Epithelial cell of esophagus (primary cell): ENCODE measurements at regions not wholly inside any gene's neighbourhood (a gene's known extent, or its start where the extent isn't known, plus 50 kb on each side); places are given as distances from the start of the nearest gene placed in this dataset.

Experiments used
- DNase-seq: peaks from one replicate; pipeline ENCODE4 v3.0.0; 2010; ENCODE audit warnings: low read depth
- H3K4me3 ChIP-seq: 2 replicates; pipeline ENCODE4 v1.5.1; 2011; ENCODE audit warnings: mild to moderate bottlenecking, low read length, control low read depth
- TF ChIP-seq, protein P1 (sequence below): IDR thresholded peaks from 2 replicates; pipeline ENCODE4 v1.5.1; 2011; ENCODE audit warnings: low read depth, mild to moderate bottlenecking, low read length, control low read depth, inconsistent platforms; ENCODE audit not compliant: insufficient read depth; ENCODE audit errors: missing control alignments

DNA sequence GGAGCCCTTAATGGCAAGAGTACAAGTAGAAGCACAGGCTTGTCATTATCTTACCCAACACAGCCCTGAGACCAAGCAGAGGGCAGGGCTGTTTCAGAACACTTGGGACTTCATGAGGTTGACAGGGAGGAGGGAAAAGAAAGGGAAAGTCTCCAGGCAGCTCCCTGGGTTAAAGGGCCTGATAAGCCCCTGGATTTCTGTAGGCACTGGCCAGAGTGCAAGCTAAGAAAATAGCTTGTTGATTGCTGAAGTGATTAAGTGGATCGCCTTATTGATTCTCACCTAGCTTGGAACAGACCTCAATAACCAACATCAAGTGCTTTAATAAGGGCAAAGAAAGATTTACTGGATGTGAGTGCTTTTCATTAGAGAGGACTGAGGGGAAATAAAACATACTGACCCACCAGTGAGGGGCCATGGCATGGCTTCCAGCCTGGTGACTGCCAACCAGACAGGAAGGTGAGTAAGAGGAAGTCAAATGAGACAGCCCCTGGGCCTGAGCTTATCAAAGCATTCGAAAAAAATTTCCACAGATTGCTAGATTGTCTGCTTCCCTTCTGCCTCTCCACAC, 121.4 kb upstream of the NFIA start:
- H3K4me3 ChIP-seq: no peak overlapping the region
- DNase-seq: peak; percentile 54
- TF ChIP-seq, protein P1, sequence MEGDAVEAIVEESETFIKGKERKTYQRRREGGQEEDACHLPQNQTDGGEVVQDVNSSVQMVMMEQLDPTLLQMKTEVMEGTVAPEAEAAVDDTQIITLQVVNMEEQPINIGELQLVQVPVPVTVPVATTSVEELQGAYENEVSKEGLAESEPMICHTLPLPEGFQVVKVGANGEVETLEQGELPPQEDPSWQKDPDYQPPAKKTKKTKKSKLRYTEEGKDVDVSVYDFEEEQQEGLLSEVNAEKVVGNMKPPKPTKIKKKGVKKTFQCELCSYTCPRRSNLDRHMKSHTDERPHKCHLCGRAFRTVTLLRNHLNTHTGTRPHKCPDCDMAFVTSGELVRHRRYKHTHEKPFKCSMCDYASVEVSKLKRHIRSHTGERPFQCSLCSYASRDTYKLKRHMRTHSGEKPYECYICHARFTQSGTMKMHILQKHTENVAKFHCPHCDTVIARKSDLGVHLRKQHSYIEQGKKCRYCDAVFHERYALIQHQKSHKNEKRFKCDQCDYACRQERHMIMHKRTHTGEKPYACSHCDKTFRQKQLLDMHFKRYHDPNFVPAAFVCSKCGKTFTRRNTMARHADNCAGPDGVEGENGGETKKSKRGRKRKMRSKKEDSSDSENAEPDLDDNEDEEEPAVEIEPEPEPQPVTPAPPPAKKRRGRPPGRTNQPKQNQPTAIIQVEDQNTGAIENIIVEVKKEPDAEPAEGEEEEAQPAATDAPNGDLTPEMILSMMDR: no peak

DNA sequence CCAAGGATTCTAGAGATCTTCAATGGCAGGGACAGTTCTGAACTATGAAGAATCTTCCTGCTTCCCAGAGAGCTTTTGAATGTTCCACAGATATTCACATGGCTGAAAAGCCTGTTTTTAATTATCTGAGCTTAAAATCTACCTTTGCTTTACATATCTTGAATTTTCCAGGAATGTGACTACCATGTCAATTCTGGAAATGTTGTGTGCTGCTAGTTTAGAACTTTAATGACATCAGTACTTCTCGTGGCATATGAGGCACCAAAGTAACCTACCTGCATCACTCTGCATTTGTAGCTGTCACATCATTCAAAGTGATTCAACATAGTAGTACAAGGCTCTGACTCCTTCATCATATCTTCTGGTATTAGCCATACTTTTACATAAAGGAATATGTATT, 122.7 kb upstream of the NFIA start:
- H3K4me3 ChIP-seq: no peak overlapping the region
- TF ChIP-seq, protein P1: no peak
- no peak for DNase-seq

DNA sequence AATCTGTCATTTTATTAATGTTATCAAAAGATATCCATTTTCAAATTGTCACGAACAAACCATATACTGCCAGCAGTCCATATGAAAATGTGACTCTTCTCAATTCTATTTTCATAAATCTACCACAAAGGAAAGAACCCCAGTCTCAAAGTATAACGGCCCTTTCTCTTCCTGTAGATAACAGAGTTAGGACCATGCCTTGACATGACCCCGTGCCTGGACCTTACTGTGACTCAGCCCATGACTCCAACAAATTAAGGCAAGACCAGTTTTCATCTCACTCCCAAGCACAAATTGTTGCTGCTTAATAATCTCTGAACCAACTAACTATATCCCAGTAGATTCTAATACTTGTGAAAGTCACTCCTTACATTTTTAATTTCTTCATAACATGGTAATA, 124.4 kb upstream of the NFIA start:
- DNase-seq: peak; percentile 31
- no peak overlapping the region for H3K4me3 ChIP-seq
- TF ChIP-seq, protein P1: no peak

DNA sequence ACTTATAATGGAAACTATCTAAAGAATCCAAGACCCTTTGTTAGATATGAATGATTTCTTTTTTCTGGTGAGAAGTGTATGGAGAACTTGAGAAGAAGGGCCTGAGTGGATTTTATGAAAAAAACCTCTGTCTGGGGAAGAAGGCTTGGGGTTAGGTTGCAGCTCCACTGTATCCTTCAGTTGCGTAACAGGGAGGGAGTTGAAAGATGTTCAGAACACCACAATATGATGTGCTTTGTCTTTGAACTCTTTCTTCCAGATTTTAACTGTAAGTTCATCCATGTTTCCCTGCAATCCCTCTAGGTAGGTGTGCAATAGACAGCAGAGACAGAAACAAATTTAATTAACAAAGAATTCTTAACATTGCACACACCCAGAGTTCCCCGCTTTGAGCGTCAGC, 125.8 kb upstream of the NFIA start:
- no peak overlapping the region for H3K4me3 ChIP-seq
- DNase-seq: no peak
- TF ChIP-seq, protein P1: no peak

DNA sequence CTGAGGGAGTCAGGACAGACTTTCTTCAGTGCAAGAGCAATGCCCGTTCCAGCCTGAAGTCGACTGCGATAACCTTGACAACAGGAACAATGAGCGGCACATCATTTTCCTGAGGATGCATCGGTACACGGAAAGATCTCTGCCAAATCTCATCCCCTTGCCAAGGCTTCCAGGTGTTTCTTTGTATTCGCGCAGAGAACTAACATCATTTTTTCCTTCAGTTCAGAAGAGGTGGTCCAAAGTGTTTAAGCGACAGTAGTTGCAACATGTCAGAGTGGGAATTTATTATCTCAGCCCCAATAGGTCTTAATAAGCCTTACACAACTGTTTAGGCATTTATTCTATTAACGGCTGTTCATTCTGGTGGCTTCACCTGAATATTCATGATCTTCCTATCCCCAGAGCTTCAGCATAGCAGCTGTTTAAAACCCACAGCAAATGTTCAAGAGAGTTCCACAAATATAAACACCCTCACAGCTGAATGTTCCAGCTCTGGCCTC, 129.7 kb upstream of the NFIA start:
- no peak for DNase-seq
- TF ChIP-seq, protein P1: no peak
- no peak overlapping the region for H3K4me3 ChIP-seq

DNA sequence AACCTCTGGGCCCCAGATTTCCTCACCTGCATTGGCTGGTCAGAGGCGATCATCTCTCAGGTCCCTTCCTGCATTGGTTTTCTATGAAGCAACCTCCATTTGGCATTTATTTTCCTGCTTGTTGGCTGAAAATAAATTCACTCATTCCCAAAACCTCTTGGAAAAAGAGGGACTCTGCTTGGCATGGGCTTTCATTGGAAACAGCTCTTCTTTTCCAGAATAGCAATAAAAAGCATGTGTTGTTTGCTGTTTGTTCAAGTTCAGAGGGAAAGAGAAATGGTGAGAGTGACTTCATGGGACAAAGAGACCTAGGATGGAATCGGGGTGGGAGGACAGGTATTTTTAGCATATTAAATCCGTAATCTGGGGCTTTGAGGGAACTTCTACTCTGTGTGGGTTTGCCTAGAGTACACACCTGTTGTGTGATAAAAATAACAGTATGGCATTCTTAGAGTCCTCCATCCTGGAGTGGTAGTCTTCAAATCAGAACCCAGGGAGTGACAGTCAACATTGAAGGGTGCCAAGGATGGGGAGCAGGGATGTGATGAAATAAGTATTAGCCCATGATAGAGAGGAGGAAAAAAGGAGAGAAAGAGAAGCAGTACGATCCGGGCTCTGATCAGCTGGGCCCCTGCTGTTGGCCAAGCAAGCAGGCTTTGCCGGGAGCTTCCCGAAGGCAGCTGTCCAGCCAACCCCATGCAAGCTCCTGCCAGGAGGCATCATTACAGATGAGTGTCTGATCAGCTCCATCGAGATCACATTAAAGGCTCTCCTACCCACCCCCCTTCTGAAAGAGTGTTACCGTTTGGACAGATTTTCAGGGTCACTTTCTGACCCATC, 131.9 kb upstream of the NFIA start:
- no peak for DNase-seq
- no peak overlapping the region for H3K4me3 ChIP-seq
- TF ChIP-seq, protein P1: no peak
